NCI-H748 (cell line): ENCODE measurements at regions not wholly inside any gene's neighbourhood (a gene's known extent, or its start where the extent isn't known, plus 50 kb on each side); places are given as distances from the start of the nearest gene placed in this dataset.

Experiments
- DNase-seq: peaks from one replicate; lab custom pipeline; 2025; ENCODE audit not compliant: unreplicated experiment; lab: John Stamatoyannopoulos, UW

GRCh38 chr12:90275088-90275487, 566.5 kb upstream of the ATP2B1 start:
- no peak for DNase-seq

GRCh38 chr12:90274407-90274806, 565.8 kb upstream of the ATP2B1 start:
- DNase-seq: no peak

GRCh38 chr12:90268574-90268973, 559.9 kb upstream of the ATP2B1 start:
- DNase-seq: no peak

DNA sequence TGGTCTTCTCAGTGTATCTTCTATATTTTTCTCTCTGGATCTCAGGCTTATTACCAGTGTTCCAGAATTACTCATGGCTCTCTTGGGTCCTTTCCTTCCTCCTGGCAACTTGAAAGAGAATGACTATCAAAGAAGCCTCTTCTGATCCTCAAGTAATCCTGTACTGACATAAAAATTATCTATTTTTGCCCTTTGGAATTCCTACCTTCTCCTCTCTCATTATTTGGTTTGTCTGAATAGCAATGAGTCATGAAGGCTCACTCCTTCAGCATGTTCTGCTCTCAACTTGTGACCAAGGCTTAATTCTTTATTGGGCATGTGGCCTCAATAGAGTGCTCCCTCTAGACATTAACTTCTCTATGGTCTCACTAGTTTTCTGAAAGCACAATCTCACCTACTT, 553.6 kb upstream of the ATP2B1 start:
- no peak for DNase-seq

- no peak for DNase-seq
Measured at GRCh38 chr12:90261283-90261682, 552.6 kb upstream of the ATP2B1 start.

DNA sequence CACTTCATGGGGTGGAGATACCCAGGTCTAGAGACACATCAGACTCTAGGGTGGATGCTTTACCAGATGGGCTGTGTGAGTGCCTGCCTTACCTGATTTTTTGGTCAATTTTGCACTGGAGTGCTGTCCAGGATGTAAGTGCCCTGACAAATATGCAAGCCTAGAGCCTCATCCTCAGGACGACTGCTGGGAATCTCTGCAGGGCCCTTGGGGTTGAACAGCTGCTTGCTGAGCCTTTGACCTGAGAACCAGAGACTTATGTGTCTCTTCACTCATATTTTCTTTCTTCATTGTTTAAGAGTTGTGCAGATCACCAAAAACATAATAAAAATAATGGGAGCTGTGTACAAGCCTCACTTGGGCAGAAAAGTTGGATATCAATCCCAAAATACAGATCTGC, 551.5 kb upstream of the ATP2B1 start:
- DNase-seq: no peak

DNA sequence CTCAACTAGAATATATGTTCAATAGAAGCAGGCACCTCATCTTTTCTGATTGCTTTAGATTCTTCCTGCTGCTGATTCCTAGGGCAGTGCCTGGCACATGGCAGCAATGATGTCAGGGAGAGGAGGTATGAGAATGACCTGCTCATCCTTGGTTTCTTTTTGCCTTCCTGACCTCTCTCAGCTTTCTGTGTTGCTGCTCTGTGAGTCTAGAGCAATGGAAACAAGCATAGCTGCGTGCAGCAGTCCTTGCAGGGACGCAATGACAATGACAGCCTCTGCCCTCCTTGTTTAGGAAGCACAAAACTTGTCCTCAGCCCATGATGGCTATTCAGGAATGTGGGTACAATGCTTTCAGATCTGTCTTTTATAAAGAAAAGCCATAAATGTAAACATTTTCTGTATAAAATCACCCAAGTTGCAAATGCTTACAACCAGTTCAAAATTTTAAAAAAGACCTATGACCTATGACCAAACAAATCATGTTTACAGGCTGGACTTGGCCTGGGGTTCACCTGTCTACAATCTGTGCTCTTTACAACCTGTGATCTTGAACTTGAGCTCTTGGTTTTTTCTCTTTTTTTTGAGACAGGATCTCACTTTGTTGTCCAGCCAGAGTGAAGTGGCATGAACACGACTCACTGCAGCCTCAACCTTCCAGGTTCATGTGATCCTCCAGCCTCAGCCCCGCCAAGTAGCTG, 549.4 kb upstream of the ATP2B1 start:
- no peak for DNase-seq

DNA sequence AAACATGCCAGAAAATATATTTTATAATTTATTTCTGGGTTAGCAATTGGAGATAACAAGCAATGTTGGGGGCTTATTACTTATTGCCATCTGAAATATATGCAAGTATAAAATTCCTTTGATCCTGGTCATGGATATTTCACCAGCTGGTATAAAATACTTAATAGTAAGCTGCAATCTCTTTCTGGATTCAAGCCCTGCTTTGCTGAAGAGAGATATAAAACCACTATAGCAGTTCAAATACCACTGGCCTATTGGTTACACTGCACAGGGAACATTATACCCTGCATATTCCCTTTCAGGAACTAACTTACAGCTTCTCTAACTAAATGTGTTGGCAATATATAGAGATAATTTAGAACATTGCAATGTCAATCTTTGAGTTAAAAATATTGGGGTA, 546.2 kb upstream of the ATP2B1 start:
- no peak for DNase-seq

GRCh38 chr12:90253674-90254181, 545.1 kb upstream of the ATP2B1 start:
- no peak for DNase-seq

DNA sequence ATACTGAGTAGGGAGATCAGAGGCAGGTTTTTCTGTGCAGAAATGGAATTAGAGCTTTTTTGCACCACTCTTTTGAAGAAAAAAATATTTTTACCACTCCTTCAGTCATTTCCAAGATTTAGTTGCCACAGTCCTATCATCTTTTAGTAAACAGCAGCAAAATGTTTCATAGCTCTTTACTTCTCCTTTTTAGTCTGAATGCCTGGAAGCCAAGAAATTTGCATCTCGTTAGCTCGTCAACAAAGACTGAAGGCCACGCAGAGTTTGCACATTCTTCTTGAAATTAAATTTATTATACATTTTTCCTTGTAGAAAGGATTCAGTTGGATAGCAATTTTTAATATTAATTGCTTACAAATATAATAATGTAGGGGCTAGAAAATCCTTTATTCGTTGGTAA, 544.5 kb upstream of the ATP2B1 start:
- DNase-seq: no peak

GRCh38 chr12:90250766-90251165, 542.1 kb upstream of the ATP2B1 start:
- no peak for DNase-seq

DNA sequence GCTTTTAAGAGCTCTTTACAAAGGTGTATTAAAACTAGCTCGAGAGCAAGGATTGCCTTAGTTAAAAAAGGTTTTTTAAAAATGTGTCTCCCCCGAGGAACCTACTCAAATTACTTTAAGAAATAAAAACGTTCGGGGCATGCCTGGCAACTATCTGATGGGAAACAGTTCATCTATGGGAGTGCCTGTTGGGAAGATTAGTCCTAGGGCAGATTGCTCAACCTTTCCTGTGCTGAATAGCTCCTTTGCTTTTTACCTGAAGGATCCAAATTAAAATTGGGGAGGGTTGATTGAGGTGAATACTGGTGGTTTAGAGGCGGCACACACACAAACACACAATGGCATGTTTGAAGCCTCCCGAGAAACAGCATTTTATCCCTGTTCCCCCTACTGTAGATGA, 541.4 kb upstream of the ATP2B1 start:
- no peak for DNase-seq

- no peak for DNase-seq
Measured at GRCh38 chr12:90246688-90247087, 538.0 kb upstream of the ATP2B1 start.

- no peak for DNase-seq
Measured at GRCh38 chr12:90245391-90245790, 536.8 kb upstream of the ATP2B1 start.

- no peak for DNase-seq
Measured at GRCh38 chr12:90244232-90244631, 535.6 kb upstream of the ATP2B1 start.

DNA sequence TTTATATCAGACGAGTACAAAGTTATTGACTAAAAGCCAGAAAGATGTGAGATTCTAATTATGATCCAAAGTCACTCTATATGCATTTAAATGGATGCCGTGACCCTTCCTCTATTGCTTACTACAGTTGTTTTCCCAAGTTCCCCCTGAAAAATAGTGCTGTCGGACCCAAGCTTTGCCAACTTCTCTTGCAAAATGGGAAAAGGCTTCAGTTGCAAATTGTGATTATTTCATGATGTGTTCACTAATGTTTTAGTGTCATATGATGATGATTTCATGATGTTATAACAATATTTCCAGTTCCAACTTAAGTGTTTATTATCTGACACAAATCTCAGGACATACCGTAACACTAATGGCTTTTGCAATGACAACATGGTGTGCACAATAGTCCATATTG, 534.6 kb upstream of the ATP2B1 start:
- DNase-seq: no peak

GRCh38 chr12:90239732-90240260, 531.2 kb upstream of the ATP2B1 start:
- no peak for DNase-seq

- DNase-seq: no peak
Measured at GRCh38 chr12:90238663-90239271, 530.1 kb upstream of the ATP2B1 start.

GRCh38 chr12:90237841-90238240, 529.2 kb upstream of the ATP2B1 start:
- DNase-seq: no peak

DNA sequence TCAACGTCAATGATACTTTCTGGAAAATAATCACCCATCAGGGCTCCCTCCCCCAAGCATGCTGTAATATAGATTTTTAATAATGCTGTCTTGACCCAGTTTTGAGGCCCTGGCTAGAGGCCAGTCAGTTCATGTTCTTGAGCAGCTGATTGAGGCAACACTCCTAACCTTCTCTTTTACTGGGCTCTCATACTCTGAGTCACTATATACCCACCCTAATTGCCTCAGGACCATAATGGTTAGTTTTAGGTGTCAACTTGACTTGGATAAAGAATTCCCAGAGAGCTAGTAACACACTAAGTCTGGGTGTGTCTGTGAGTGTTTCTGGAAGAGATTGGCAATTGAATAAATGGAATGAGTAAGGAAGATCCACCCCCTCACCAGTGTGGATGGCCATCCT, 527.0 kb upstream of the ATP2B1 start:
- DNase-seq: no peak

- no peak for DNase-seq
Measured at GRCh38 chr12:90234472-90234871, 525.8 kb upstream of the ATP2B1 start.
